CD4-positive, alpha-beta T cell (primary cell): ENCODE measurements at regions not wholly inside any gene's neighbourhood (a gene's known extent, or its start where the extent isn't known, plus 50 kb on each side); places are given as distances from the start of the nearest gene placed in this dataset.

ENCODE experiments used
- ATAC-seq: fragments of 200-7000 bp; cut with Tn5 transposase; one replicate; pipeline ENCODE4 v1.10.0; 2022; ENCODE audit warnings: mild to moderate bottlenecking; ENCODE audit not compliant: poor library complexity
- CTCF ChIA-PET: fragments of 350-600 bp; sonication (Branson Sonifier 250); formaldehyde crosslinking; loops from one replicate; lab custom pipeline; 2021; ENCODE audit warnings: antibody characterized with exemption, inconsistent platforms; lab: Charles Lee
- POLR2A ChIA-PET: fragments of 350-600 bp; sonication (Branson Sonifier 250); formaldehyde crosslinking; loops from one replicate; lab custom pipeline; 2021; ENCODE audit warnings: antibody characterized with exemption, inconsistent platforms; lab: Charles Lee
- DNase-seq, 14 experiments: peaks; one replicate each; pipeline ENCODE4 v3.0.0-alpha.2; 2013 to 2020; ENCODE audit warnings: mixed read lengths in 2 of 14
- H3K27ac ChIP-seq, 2 donors: one replicate each; pipeline versions ENCODE4 v1.5.1 to v1.7.0; 2013; ENCODE audit warnings: low read length in 2 of 2, low read depth in 1 of 2, mild to moderate bottlenecking in 1 of 2
- H3K27me3 ChIP-seq, 2 experiments: 1 replicate in 1 of 2; 2 replicates in 1 of 2; pipeline versions ENCODE4 v1.6.1 to v1.7.0; 2013; ENCODE audit warnings: low read length in 2 of 2, control low read depth in 1 of 2, mild to moderate bottlenecking in 1 of 2, moderate library complexity in 1 of 2; ENCODE audit not compliant: insufficient read depth in 2 of 2, control insufficient read depth in 1 of 2
- H3K36me3 ChIP-seq: one replicate; pipeline ENCODE4 v1.6.1; 2013; ENCODE audit warnings: low read length, control low read depth; ENCODE audit not compliant: insufficient read depth
- H3K4me1 ChIP-seq: one replicate; pipeline ENCODE4 v1.6.1; 2013; ENCODE audit warnings: low read length, control low read depth; ENCODE audit not compliant: insufficient read depth
- H3K4me3 ChIP-seq: one replicate; pipeline ENCODE4 v1.5.1; 2013; ENCODE audit warnings: mild to moderate bottlenecking, low read length, moderate library complexity
- H3K9me3 ChIP-seq, 2 experiments: 1 replicate in 1 of 2; 2 replicates in 1 of 2; pipeline versions ENCODE4 v1.6.1 to v1.7.0; 2013; ENCODE audit warnings: low read length in 2 of 2, mild to moderate bottlenecking in 2 of 2, control low read depth in 1 of 2, moderate library complexity in 1 of 2; ENCODE audit not compliant: control insufficient read depth in 1 of 2, insufficient read depth in 1 of 2
- H3K27ac Mint-ChIP-seq: one replicate; pipeline ENCODE4 v1.8.0; 2020; ENCODE audit warnings: mixed read lengths
- H3K27me3 Mint-ChIP-seq: one replicate; pipeline ENCODE4 v1.8.0; 2021; ENCODE audit warnings: mixed read lengths
- H3K36me3 Mint-ChIP-seq: one replicate; pipeline ENCODE4 v1.8.0; 2021; ENCODE audit warnings: low read depth, mixed read lengths
- H3K4me1 Mint-ChIP-seq: one replicate; pipeline ENCODE4 v1.8.0; 2021; ENCODE audit warnings: low read depth, mixed read lengths
- H3K4me3 Mint-ChIP-seq: one replicate; pipeline ENCODE4 v1.8.0; 2020; ENCODE audit warnings: mild to moderate bottlenecking, mixed read lengths
- H3K9me3 Mint-ChIP-seq: one replicate; pipeline ENCODE4 v1.8.0; 2020; ENCODE audit warnings: mixed read lengths
- CTCF ChIP-seq: fragments of 200-600 bp; IDR thresholded peaks from one replicate; pipeline ENCODE4 v1.8.0; 2022; ENCODE audit warnings: antibody characterized with exemption, mild to moderate bottlenecking
- intact Hi-C, 2 experiments: fragments of 100-400 bp; cut with DNase I in 1 of 2; cut with micrococcal nuclease in 1 of 2; formaldehyde crosslinking; loops; one replicate each; pipeline versions ENCODE4 v1.15.1 to v1.9.0; 2023 to 2025; cut with DNase I, micrococcal nuclease

GRCh38 chr6:134702279-134702678 is 247.6 kb downstream of the ALDH8A1 start:
- no peaks in the 10 kb centered on the region for H3K36me3 Mint-ChIP-seq
- no peak for ATAC-seq
- POLR2A ChIA-PET = no interaction called here

GRCh38 chr6:134701301-134701700 is 248.6 kb downstream of the ALDH8A1 start:
- CTCF ChIA-PET = interaction anchor here (0.5 kb wide), 1 partner anchor 14 kb away, joined by 3 read pairs; no protein-coding TSS in a partner anchor
- H3K27me3 Mint-ChIP-seq = peaks cover 40% of the 10 kb centered on the region
- DNase-seq (no peak), ATAC-seq (no peak)
- Histone ChIP-seq H3K4me1 (no peaks in the 10 kb centered on the region), H3K36me3 (no peaks in the 10 kb centered on the region), H3K9me3 (no peaks in the 10 kb centered on the region), H3K27ac (no peak overlapping the region), H3K27me3 (peaks cover 0 to 4% of the 10 kb centered on the region in 2 experiments), H3K4me3 (no peak overlapping the region)
- TF ChIP-seq CTCF = no peak
- no peak overlapping the region for H3K4me3 Mint-ChIP-seq
- H3K36me3 Mint-ChIP-seq = no peaks in the 10 kb centered on the region
- POLR2A ChIA-PET = no interaction called here
- no peak overlapping the region for H3K27ac Mint-ChIP-seq
- no peaks in the 10 kb centered on the region for H3K9me3 Mint-ChIP-seq
- no peaks in the 10 kb centered on the region for H3K4me1 Mint-ChIP-seq
- intact Hi-C loops = no loop called here

More at GRCh38 chr6:134702279-134702678, 247.6 kb downstream of the ALDH8A1 start:
- H3K4me3 Mint-ChIP-seq = no peak overlapping the region
- H3K4me1 Mint-ChIP-seq = no peaks in the 10 kb centered on the region
- H3K27me3 ChIP-seq = peaks cover 0 to 4% of the 10 kb centered on the region in 2 experiments
- intact Hi-C loops = no loop called here
- peaks cover 38% of the 10 kb centered on the region for H3K27me3 Mint-ChIP-seq
- H3K9me3 ChIP-seq = no peaks in the 10 kb centered on the region
- H3K27ac ChIP-seq = no peak overlapping the region
- no peak overlapping the region for H3K4me3 ChIP-seq
- H3K4me1 ChIP-seq = no peaks in the 10 kb centered on the region
- H3K9me3 Mint-ChIP-seq = no peaks in the 10 kb centered on the region
- no peak overlapping the region for H3K27ac Mint-ChIP-seq
- no peak for TF ChIP-seq CTCF
- CTCF ChIA-PET = no interaction called here
- H3K36me3 ChIP-seq = no peaks in the 10 kb centered on the region
- no peak for DNase-seq

- H3K9me3 ChIP-seq = no peaks in the 10 kb centered on the region
- intact Hi-C loops = no loop called here
- POLR2A ChIA-PET = no interaction called here
- no peak for ATAC-seq
- H3K4me1 ChIP-seq = no peaks in the 10 kb centered on the region
- Mint-ChIP-seq H3K27me3 (peaks cover 33% of the 10 kb centered on the region), H3K27ac (no peak overlapping the region), H3K36me3 (no peaks in the 10 kb centered on the region), H3K9me3 (no peaks in the 10 kb centered on the region), H3K4me1 (no peaks in the 10 kb centered on the region), H3K4me3 (no peak overlapping the region)
- H3K27me3 ChIP-seq = peaks cover 0 to 4% of the 10 kb centered on the region in 2 experiments
- no peak for DNase-seq
- H3K4me3 ChIP-seq = no peak overlapping the region
- CTCF ChIA-PET = interaction anchor here (1.3 kb wide), 1 partner anchor 13 kb away, joined by 3 read pairs; no protein-coding TSS in a partner anchor
- no peak overlapping the region for H3K27ac ChIP-seq
- no peak for TF ChIP-seq CTCF
- H3K36me3 ChIP-seq = no peaks in the 10 kb centered on the region
Measured at GRCh38 chr6:134698228-134698627, 251.7 kb downstream of the ALDH8A1 start.
